ENCODE measurements at regions not wholly inside any gene's neighbourhood (a gene's known extent, or its start where the extent isn't known, plus 50 kb on each side); places are given as distances from the start of the nearest gene placed in this dataset.

- H3K27ac ChIP-seq: no peak overlapping the region
- TF ChIP-seq ZFX (IDR thresholded peaks at IDR 0.05; ENCODE audit: borderline replicate concordance): no peak
- TF ChIP-seq, protein P1, sequence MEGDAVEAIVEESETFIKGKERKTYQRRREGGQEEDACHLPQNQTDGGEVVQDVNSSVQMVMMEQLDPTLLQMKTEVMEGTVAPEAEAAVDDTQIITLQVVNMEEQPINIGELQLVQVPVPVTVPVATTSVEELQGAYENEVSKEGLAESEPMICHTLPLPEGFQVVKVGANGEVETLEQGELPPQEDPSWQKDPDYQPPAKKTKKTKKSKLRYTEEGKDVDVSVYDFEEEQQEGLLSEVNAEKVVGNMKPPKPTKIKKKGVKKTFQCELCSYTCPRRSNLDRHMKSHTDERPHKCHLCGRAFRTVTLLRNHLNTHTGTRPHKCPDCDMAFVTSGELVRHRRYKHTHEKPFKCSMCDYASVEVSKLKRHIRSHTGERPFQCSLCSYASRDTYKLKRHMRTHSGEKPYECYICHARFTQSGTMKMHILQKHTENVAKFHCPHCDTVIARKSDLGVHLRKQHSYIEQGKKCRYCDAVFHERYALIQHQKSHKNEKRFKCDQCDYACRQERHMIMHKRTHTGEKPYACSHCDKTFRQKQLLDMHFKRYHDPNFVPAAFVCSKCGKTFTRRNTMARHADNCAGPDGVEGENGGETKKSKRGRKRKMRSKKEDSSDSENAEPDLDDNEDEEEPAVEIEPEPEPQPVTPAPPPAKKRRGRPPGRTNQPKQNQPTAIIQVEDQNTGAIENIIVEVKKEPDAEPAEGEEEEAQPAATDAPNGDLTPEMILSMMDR (IDR thresholded peaks at IDR 0.05): no peak
Observed at GRCh38 chr12:58583529-58583928, 336.8 kb downstream of the LRIG3 start.

GRCh38 chr12:58583940-58584339 is 336.4 kb downstream of the LRIG3 start:
- no peak overlapping the region for H3K27ac ChIP-seq
- TF ChIP-seq, protein P1 (IDR thresholded peaks at IDR 0.05): no peak
- TF ChIP-seq ZFX (IDR thresholded peaks at IDR 0.05; ENCODE audit: borderline replicate concordance): no peak

GRCh38 chr12:58584880-58585279 is 335.4 kb downstream of the LRIG3 start:
- H3K27ac ChIP-seq: no peak overlapping the region
- TF ChIP-seq, protein P1 (IDR thresholded peaks at IDR 0.05): no peak
- TF ChIP-seq ZFX (IDR thresholded peaks at IDR 0.05; ENCODE audit: borderline replicate concordance): no peak

GRCh38 chr12:58586762-58587161 is 333.5 kb downstream of the LRIG3 start:
- H3K27ac ChIP-seq: no peak overlapping the region
- no peak for TF ChIP-seq ZFX (IDR thresholded peaks at IDR 0.05; ENCODE audit: borderline replicate concordance)
- TF ChIP-seq, protein P1 (IDR thresholded peaks at IDR 0.05): no peak

GRCh38 chr12:58588770-58589169 is 331.5 kb downstream of the LRIG3 start:
- no peak overlapping the region for H3K27ac ChIP-seq

DNA sequence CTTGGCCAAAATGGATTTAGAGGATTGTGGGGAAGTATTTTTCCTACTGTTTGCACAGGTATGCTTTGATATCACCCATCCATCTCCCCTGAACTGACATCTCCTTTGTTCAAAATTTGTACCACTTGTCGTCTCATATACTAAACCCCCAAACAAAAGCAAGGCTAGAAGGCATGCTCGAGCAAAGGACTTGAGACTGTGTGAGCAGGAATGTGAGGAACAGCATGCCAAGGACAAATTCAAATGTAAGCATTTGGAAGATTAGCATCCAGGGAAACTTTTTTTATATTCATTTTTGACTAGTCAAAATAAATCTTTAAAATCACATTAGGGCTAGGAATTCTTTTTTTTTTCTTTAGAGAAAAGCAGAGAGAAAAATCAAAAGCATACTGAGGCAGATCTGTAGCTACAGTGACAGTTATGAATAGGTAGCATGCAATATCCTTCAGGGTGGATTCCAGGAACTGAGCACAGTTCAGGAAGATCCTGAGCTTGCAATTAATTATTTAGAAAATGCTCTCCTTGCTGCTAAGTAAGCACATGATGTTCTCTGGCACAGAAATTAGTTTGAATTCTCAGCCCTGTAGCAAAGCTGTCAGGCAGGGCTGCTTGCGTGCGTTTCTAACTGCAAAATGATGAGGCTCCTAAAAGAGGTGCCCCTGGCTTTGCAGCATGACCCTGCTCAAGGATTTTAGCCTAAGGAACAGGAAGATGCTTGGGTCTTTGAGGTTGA is 327.7 kb downstream of the LRIG3 start:
- TF ChIP-seq, protein P1 (IDR thresholded peaks at IDR 0.05): no peak
- no peak for TF ChIP-seq ZFX (IDR thresholded peaks at IDR 0.05; ENCODE audit: borderline replicate concordance)
- no peak overlapping the region for H3K27ac ChIP-seq

More at GRCh38 chr12:58588770-58589169, 331.5 kb downstream of the LRIG3 start:
- TF ChIP-seq, protein P1 (IDR thresholded peaks at IDR 0.05): no peak
- TF ChIP-seq ZFX (IDR thresholded peaks at IDR 0.05; ENCODE audit: borderline replicate concordance): no peak

- TF ChIP-seq ZFX (IDR thresholded peaks at IDR 0.05; ENCODE audit: borderline replicate concordance): no peak
- TF ChIP-seq, protein P1 (IDR thresholded peaks at IDR 0.05): no peak
- H3K27ac ChIP-seq: no peak overlapping the region
Observed at GRCh38 chr12:58593557-58594304, 326.6 kb downstream of the LRIG3 start.
